ENCODE measurements at regions not wholly inside any gene's neighbourhood (a gene's known extent, or its start where the extent isn't known, plus 50 kb on each side); places are given as distances from the start of the nearest gene placed in this dataset.

DNA sequence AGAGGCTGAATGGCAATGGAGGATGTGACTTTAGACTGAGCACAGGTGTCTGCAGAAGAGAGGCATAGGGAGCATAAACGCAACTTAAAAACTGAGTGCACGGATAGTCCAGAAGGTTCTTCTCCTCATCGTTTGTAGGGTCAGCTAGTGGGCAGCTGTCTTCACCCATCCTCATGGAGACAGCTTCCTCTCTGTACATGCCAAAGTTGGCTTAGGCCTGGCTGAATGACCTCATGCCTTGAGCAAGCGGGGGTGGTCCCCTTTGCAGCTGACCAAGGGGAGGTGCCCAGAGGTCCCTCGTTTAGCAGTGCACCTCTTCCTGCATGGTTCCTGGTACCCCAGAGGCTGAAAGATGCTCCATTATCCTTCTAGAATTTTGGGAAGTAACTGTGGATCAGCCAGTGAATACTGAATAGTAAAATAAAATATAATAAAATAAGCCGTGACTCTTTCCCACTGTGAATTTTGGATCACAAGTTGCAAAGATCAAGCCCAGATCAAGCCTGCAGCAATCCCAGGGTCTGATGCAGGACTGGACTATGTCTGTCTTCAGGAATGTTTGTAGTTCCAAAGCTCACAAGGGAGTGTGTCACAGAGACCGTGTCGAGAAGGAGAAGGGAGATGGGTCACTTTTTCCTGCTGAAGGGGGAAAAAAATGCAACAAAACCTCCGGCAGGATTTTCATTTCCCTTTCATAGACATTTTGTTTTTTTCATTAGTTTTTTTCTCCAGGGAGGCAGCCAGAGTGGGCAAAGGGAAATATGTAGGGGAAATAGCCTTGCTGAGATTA, 295.3 kb upstream of the MKI67 start:
- TF ChIP-seq, protein P1, sequence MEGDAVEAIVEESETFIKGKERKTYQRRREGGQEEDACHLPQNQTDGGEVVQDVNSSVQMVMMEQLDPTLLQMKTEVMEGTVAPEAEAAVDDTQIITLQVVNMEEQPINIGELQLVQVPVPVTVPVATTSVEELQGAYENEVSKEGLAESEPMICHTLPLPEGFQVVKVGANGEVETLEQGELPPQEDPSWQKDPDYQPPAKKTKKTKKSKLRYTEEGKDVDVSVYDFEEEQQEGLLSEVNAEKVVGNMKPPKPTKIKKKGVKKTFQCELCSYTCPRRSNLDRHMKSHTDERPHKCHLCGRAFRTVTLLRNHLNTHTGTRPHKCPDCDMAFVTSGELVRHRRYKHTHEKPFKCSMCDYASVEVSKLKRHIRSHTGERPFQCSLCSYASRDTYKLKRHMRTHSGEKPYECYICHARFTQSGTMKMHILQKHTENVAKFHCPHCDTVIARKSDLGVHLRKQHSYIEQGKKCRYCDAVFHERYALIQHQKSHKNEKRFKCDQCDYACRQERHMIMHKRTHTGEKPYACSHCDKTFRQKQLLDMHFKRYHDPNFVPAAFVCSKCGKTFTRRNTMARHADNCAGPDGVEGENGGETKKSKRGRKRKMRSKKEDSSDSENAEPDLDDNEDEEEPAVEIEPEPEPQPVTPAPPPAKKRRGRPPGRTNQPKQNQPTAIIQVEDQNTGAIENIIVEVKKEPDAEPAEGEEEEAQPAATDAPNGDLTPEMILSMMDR (conservative IDR thresholded peaks at IDR 0.05; ENCODE audit: low read depth, low read length) = no peak
- no peak overlapping the region for H3K4me3 ChIP-seq (ENCODE audit: low read depth, low read length)
- no peak for DNase-seq (ENCODE audit: low read depth)

DNA sequence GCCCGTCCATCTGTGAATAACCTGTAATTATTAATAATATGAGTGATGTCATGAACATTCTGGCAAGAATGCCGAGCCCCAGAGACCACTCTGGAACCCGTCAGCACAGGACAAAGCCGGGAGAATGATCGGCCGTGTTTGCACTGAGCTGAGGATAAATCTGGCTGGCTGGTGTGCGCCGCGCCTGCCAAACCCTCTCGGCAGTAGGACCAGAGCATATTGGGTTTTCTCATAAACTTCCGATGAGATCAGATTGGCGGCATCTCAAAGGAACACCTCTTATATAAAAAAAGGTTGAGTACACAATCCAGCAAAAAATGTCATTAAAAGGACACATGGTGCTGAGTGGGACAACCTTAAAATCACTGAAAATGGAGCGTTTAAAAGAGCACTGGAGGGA, 296.0 kb upstream of the MKI67 start:
- DNase-seq (ENCODE audit: low read depth) = no peak
- TF ChIP-seq, protein P1 (conservative IDR thresholded peaks at IDR 0.05; ENCODE audit: low read depth, low read length) = no peak
- no peak overlapping the region for H3K4me3 ChIP-seq (ENCODE audit: low read depth, low read length)

DNA sequence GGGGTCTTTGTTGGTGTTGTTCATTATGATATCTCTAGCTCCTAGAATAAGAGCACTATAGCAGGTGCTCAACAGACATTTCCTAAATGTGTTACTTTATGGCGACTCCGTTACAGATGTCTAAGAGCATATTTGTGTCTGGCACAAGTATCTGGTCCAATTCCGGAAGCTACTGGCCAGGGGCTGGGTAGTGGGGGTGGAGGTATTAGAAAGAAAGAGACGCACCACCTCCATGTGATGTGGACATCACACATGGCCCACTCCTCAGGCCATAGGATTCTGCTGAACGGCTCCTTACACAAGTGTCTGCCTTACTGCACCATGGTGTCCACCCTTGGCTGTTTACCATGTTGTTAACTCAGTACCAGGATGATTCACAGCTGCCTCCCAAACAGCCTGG, 296.8 kb upstream of the MKI67 start:
- no peak overlapping the region for H3K4me3 ChIP-seq (ENCODE audit: low read depth, low read length)
- TF ChIP-seq, protein P1 (conservative IDR thresholded peaks at IDR 0.05; ENCODE audit: low read depth, low read length) = no peak
- DNase-seq (ENCODE audit: low read depth) = no peak

DNA sequence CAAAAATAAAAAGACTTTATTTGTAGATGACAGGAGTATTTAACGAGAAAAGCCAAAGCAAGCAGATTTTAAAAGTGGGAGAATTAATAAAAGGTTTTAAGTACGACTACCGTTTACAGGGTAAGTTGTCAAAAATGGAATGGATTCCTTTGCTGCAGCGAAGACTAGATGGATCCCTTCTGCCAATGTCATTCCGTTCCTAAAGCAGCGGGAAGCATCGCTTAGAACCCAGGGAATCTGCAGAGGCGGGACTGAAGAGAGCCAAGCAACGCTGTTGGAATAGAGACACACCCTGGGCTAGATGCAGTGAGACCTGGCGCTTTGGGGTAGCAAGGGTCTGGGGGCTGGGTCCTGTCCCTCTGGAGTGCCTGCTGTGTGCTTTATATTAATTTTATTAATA, 303.1 kb upstream of the MKI67 start:
- no peak overlapping the region for H3K4me3 ChIP-seq (ENCODE audit: low read depth, low read length)
- TF ChIP-seq, protein P1 (conservative IDR thresholded peaks at IDR 0.05; ENCODE audit: low read depth, low read length) = no peak
- no peak for DNase-seq (ENCODE audit: low read depth)

DNA sequence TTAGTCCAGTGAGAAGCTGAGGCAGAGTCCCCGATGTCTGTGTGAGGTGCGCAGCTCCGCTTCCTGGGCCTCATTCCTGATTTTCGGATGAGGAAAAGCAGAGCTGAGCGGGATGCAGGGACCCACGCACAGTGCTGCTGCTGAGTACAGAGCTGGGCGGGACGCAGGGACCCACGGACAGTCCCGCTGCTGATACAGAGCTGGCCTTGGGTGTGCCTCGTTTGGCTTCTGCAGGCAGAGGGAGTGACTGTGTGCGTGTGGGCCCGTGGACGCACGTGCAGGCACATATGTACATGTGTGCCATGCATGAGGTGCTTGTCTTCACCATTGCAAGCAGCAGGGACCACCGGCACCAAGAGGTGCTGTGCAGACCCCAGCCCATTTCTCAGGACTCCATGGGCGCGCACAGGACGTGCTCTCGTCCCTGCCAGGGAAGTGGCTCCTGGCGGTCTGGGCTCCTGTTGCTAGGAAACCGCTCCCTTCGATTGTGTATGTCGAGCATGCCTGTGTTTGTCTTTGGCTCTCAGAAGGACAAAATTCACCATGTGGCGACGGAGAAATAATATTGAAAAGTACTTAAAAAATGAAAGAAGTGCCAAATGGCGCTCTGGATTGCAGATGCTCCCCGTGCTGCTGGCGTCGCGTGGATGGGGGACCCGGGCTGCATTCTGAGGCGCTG, 303.8 kb upstream of the MKI67 start:
- TF ChIP-seq, protein P1 (conservative IDR thresholded peaks at IDR 0.05; ENCODE audit: low read depth, low read length) = no peak
- DNase-seq (ENCODE audit: low read depth) = no peak
- no peak overlapping the region for H3K4me3 ChIP-seq (ENCODE audit: low read depth, low read length)

DNA sequence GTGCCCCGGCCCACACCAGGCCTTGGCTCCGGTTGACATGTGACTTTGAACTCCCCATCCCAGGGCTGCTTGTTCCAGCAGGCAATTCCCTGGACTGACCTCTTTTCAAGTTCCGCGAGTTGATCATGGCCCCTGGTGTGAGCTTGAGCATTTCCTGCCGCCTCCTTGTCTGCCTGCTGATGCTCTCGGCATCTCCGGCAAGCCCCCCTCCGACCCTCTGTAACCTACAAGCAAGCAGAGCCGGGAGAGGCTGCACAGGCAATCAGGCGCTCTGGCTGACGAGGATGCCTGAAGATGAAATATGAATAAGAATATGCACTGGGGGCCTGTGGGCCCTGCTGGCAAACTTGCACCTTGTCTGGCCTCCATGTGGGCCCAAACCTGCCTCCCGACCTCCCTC, 304.9 kb upstream of the MKI67 start:
- TF ChIP-seq, protein P1 (conservative IDR thresholded peaks at IDR 0.05; ENCODE audit: low read depth, low read length) = no peak
- H3K4me3 ChIP-seq (ENCODE audit: low read depth, low read length) = no peak overlapping the region
- no peak for DNase-seq (ENCODE audit: low read depth)
